SU-DHL-6 (cell line): ENCODE measurements at regions not wholly inside any gene's neighbourhood (a gene's known extent, or its start where the extent isn't known, plus 50 kb on each side); places are given as distances from the start of the nearest gene placed in this dataset.

ENCODE experiments used
- EZH2phosphoT487 ChIP-seq: fragments of 200-600 bp; sonication (generic), shearing (Covaris generic); conservative IDR thresholded peaks from 2 replicates; pipeline ENCODE4 v1.6.1; 2018; ENCODE audit warnings: mild to moderate bottlenecking, antibody characterized with exemption, low read length, moderate library complexity, mixed read lengths
- TF ChIP-seq, protein P1 (sequence below): fragments of 200-600 bp; sonication (generic); IDR thresholded peaks from one replicate; pipeline ENCODE4 v1.5.1; 2017; ENCODE audit warnings: antibody characterized with exemption, mild to moderate bottlenecking, low read length, moderate library complexity; ENCODE audit not compliant: insufficient read depth, poor library complexity, severe bottlenecking

DNA sequence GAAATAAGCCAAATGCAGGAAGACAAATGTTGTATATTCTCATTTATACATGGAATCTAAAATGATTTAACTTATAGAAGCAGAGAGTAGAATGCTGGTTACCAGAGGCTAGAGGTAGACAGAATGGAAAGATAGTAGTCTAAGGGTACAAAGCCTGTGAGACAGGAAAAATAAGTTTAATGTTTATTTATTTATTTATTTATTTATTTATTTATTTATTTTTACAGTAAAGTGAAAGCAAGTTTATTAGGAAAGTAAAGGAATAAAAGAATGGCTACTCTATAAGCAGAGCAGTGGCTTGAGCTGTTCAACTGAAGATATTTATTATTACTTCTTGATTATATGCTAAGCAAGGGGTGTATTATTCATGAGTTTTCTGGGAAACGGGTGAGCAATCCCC is 203.2 kb downstream of the LAS1L start:
- TF ChIP-seq, protein P1, sequence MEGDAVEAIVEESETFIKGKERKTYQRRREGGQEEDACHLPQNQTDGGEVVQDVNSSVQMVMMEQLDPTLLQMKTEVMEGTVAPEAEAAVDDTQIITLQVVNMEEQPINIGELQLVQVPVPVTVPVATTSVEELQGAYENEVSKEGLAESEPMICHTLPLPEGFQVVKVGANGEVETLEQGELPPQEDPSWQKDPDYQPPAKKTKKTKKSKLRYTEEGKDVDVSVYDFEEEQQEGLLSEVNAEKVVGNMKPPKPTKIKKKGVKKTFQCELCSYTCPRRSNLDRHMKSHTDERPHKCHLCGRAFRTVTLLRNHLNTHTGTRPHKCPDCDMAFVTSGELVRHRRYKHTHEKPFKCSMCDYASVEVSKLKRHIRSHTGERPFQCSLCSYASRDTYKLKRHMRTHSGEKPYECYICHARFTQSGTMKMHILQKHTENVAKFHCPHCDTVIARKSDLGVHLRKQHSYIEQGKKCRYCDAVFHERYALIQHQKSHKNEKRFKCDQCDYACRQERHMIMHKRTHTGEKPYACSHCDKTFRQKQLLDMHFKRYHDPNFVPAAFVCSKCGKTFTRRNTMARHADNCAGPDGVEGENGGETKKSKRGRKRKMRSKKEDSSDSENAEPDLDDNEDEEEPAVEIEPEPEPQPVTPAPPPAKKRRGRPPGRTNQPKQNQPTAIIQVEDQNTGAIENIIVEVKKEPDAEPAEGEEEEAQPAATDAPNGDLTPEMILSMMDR = no peak
- no peak for TF ChIP-seq EZH2phosphoT487
